Upper lobe of left lung (tissue), 4 donors: ENCODE measurements at regions not wholly inside any gene's neighbourhood (a gene's known extent, or its start where the extent isn't known, plus 50 kb on each side); places are given as distances from the start of the nearest gene placed in this dataset.

Experiments used
- CTCF ChIP-seq, 6 experiments: fragments of 450-650 bp in 4 of 6; fragments of 200-600 bp in 2 of 6; sonication (generic) in 2 of 6; IDR thresholded peaks; one replicate each; pipeline ENCODE4 v1.5.1; 2016 to 2019; ENCODE audit warnings: antibody characterized with exemption in 6 of 6
- EP300 ChIP-seq, 4 donors: sonication (generic); formaldehyde crosslinking; IDR thresholded peaks; one replicate each; pipeline ENCODE4 v1.5.1; 2017; ENCODE audit warnings: antibody characterized with exemption in 4 of 4, control low read depth in 2 of 4
- POLR2A ChIP-seq, 4 donors: fragments of 450-650 bp; IDR thresholded peaks; one replicate each; pipeline ENCODE4 v1.5.1; 2016 to 2017; ENCODE audit warnings: antibody characterized with exemption in 4 of 4, mild to moderate bottlenecking in 2 of 4
- POLR2AphosphoS5 ChIP-seq, 2 donors: sonication (generic); formaldehyde crosslinking; IDR thresholded peaks; one replicate each; pipeline ENCODE4 v1.5.1; 2017; ENCODE audit warnings: antibody characterized with exemption in 2 of 2

GRCh38 chr1:70556541-70556940, 145.5 kb downstream of the CTH start:
- TF ChIP-seq CTCF (IDR thresholded peaks at IDR 0.05), result no peak
- no peak for TF ChIP-seq POLR2A (IDR thresholded peaks at IDR 0.05)
- TF ChIP-seq POLR2AphosphoS5 (IDR thresholded peaks at IDR 0.05), result no peak
- no peak for TF ChIP-seq EP300 (IDR thresholded peaks at IDR 0.05)
